Activated CD4-positive, CD25-positive, alpha-beta regulatory T cell treated with anti-CD3 and anti-CD28 coated beads, Interleukin-2, amount 50 U/mL, for 24 hours (primary cell): ENCODE measurements at regions not wholly inside any gene's neighbourhood (a gene's known extent, or its start where the extent isn't known, plus 50 kb on each side); places are given as distances from the start of the nearest gene placed in this dataset.
"Not testable (repeated sequence)": the region's sequence is repeated elsewhere in the genome, so short reads cannot be mapped to it uniquely, and the experiment has no call there.

Experiments used
- ATAC-seq, 2 donors: fragments of 150-1000 bp; cut with Tn5 transposase; one replicate each; pipeline ENCODE4 v1.10.0; 2021; ENCODE audit warnings: mild to moderate bottlenecking in 1 of 2, moderate library complexity in 1 of 2

DNA sequence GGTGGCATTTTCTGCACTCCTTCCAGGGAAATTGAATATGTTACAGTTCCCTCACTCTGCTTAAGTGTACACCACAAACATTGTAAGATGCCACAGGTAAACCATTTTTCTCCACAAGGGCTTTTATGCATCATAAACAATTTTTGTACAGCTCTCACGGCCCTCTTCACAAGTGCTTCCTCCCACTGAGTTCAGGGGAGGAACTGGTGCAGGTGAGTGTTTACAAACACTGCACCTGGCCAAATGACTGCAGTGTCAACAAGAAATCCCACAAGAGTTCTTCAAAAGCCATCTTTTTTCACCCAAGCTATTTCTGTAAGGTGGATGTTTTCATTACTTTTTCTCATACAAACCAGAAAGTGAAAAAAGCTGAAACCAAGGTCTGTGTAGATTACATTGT is 973.2 kb downstream of the AACS start:
- no peak for ATAC-seq

- ATAC-seq: no peak
These were observed 975.1 kb downstream of the AACS start for GRCh38 chr12:126040307-126040706.

DNA sequence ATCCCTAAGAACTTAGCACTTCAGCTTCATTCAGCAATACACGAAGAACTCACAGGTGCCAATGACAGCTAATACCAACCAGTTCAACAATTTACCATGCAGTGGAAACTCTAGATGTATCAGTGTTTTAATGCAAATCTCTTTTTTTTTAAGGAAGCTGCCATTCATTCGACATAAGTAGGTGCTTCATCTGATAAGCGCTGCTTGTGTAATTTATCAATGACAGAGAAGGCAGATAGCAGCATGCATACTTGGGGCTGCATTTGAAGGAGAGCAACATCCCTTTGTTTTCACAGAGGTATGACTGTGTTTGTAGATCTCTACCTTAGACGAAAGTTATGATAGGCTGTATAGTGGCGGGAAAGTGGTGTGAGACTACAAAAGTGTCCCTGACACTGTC is 977.1 kb downstream of the AACS start:
- no peak for ATAC-seq

GRCh38 chr12:126049501-126049900 is 984.3 kb downstream of the AACS start:
- ATAC-seq: not testable (repeated sequence)

DNA sequence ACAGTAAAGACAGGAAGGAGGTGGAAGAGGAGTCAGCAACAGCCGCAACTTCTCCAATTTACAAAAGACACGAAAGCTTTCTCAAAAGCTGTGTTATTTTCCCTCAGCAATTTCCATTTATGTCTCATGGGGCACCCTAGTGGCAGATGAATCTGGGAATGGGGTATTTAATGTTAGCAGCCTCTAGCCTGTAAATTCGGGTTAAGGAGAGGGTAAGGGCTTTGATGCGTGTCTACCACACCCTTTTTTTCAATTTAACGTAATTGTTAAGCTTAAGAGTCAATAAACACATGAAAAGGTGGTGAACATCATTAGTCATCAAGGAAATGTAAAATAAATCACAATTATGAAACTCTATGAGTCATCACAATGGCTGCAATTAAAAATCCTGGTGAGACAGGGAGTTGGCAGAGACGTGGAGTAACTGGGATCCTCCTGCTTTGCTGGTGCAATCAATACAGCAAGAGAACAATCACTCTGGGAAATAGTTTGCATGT is 986.4 kb downstream of the AACS start:
- ATAC-seq: no peak

- no peak for ATAC-seq
These were observed 990.3 kb downstream of the AACS start for GRCh38 chr12:126055521-126055920.

GRCh38 chr12:126061777-126062176 is 996.5 kb downstream of the AACS start:
- ATAC-seq: no peak

- ATAC-seq: no peak
These were observed 998.8 kb downstream of the AACS start for GRCh38 chr12:126064028-126064427.

- ATAC-seq: no peak
These were observed 1002.5 kb downstream of the AACS start for GRCh38 chr12:126067626-126068329.

DNA sequence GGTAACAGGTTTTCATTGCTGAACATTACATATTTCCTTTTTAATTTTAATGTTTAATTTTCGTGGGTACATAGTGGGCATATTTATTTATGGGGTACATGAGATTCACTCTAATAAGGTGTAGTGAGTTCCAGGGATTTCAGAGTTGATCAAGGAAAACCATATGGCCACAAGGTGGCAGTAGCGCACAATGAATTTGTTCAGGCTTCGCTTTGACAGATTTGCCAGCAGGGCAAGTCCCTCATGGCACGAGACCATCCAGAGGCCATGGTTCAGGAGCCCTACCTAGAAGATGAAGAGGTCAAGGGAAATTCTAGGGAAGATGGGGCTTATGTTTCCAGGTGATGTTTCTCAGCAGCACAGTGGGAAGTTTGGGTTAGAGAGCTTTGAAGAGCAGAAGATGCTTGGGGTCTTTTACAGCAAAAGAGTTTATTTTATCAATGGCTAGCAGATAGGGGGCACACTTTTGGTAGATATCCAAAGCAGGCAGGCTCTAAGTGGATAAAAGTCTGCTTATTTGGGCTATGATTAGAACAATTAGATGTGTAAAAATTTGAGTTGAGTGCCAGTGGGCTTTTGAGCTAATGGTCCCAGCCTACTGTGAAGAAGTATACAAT is 1004.4 kb downstream of the AACS start:
- no peak for ATAC-seq

DNA sequence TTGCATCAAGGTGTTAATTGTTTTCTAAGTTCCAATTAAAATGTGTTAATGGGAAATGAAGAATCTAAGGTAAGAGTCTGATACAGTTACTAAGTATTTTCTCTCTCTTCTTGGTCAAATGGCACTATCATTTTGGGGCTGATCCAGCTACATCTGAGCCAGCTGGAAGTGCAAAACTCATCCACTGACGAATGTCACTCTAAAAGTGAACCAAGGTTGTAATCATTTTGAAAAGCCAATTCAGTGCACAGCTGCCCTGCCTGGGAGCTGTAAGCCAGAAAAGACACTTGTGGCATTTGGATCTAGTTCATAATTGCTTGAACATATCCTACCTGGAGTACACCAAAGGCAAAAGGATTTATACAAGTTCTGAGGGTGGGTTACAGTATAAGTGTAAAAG is 1011.3 kb downstream of the AACS start:
- no peak for ATAC-seq

- ATAC-seq: no peak
These were observed 1018.7 kb downstream of the AACS start for GRCh38 chr12:126083926-126084325.

DNA sequence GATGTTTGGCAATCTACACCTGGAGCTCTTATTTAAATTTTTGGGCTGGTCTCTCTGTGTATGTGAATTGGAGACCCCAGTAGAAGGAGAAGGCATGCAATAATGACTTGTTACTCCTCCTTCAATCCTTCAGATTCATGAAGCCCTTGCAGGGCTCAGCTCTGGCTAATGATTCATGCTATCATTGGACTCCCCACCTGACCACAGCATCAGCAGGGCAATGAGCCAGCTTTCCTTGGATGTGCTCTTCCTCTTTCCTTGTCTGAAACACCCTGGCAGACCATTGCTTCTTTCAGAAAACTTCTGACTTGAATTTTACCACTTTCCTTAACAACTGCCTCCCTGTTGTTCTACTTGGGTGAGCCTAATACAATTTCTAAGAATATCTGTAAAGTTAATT is 1019.2 kb downstream of the AACS start:
- ATAC-seq: no peak

GRCh38 chr12:126086242-126086641 is 1021.0 kb downstream of the AACS start:
- ATAC-seq: no peak

GRCh38 chr12:126087692-126088091 is 1022.5 kb downstream of the AACS start:
- ATAC-seq: no peak

DNA sequence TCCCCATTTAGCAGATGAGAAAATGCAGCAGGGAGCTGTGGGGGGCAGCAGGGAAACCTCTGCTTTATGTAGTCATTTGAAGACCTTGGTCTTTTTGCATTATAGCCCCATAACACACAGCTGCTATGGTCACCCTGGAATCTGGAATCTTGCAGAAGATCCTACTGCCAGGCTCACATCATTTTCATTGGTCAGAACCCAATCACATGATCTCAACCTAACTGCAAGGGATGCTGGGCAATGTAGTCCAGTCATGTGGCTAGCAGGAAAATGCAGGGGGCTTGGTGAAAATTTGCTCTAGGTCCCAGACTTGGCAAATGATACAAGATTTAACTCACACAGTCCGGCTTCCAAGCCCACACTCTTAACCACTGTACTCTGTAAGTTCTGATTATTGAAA is 1028.7 kb downstream of the AACS start:
- no peak for ATAC-seq

- no peak for ATAC-seq
These were observed 1030.7 kb downstream of the AACS start for GRCh38 chr12:126095748-126096510.

DNA sequence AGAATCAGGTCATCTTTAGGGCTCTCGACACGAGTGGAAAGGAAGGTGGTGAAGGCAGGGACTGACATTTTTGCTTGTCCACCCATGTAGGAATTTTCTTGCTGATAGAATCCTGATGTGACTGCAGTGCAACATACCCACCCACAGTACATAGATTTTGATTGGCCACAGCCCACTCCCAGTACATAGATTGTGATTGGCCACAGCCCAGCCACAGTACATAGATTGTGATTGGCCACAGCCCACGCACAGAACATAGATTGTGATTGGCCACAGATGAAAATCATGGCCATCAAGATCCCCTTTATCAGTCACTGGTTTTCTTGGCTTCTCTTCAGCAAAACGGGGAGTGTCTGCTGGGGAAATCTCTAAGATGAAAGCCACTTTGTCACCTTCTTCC is 1041.5 kb downstream of the AACS start:
- no peak for ATAC-seq

DNA sequence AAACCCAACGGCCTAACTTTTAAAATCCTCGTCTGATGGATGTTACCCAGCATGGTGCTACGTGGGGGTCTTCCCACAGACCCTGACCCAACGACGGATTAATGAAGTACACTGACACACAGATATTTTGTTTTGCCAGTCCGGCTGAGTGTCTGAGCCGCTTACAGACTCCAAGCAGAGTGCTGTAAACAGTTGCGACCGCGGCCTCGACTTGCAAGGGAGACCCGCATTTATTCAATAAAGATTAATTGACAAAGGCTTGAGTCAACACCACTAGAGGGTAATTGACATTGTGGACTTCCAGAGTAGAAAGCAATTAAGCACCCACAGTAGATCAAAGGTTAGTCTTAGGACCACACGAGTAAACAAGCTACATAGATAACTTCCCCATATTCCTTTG is 1042.4 kb downstream of the AACS start:
- no peak for ATAC-seq

DNA sequence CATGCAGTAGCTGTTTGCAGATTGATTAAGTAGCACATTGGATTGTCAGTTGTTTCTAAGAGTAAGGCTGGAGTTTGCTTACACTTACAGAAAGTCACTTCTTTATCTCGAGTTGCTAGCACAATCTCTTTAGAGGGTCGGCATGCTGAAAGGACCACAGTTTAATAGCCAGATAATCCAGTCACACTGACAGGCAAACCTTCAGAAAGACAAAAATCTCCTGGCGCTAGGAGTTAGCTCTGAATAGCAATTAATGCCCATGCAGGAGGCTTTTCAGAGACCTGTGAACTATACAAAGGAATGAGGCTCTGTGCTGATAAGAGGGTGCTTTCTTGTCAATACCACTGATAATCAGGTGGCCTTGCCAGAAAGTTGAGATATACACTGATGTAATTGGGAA is 1043.0 kb downstream of the AACS start:
- no peak for ATAC-seq

DNA sequence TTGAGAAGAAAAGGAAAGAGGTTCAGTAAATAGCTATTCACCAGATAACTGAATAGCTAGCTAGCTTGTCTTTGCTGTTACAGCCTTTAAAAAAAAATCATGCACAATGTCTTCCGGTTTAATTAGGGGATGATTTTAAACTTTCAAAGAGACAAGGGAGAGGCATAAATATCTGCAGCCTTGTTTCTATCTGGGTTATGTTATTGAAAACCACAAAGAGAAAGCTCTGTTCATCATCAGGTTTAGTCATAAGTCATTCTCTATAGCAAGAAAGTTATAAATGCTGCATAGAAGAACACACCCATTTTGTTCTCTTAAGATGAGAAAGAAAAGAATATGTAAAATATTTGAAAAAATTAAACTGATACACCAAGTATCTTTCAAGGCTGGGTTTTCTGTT is 1046.9 kb downstream of the AACS start:
- ATAC-seq: no peak

DNA sequence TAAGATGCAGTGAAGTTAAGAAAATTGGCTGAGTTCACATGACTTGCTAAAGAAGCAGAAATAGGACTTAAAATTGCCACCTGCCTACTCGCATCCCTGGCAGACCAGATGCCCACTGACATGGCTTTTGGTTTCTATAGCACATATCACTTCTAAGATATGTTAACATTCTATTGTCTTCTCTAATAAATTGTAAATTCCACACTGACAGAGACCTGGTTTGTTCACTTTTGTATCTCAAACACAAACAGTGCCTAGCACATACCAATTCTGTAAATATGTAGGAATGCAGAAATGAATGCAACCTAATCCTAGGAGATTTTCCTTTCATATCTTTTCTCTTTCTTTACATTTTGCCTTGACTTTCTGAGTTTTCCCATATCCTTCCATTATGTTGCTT is 1047.6 kb downstream of the AACS start:
- ATAC-seq: no peak

- ATAC-seq: no peak
These were observed 1049.2 kb downstream of the AACS start for GRCh38 chr12:126114441-126114840.

DNA sequence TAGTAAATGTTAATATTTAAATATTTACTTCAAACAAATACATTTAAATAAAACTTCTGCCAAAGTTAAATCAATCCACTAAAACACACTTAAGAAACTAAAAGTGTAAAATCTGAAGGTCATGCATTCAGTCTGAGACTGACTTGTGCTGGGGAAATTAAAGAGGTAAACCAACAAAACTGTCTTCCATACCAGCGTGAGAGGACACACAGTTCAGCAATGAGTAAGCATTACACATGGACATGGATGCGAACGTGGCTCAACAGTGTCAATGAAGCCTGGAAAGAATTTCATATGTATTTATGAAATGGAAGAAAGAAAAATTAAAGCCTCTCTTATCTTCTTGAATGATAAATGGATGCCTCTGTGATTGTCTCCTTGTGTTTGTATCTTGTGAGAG is 1052.3 kb downstream of the AACS start:
- ATAC-seq: no peak
